ENCODE measurements at regions not wholly inside any gene's neighbourhood (a gene's known extent, or its start where the extent isn't known, plus 50 kb on each side); places are given as distances from the start of the nearest gene placed in this dataset.

- ChIA-PET CTCF (interaction anchor here (1.0 kb wide), 1 partner anchor 14 kb away, joined by 3 read pairs; no protein-coding TSS in a partner anchor), POLR2A (no interaction called here)
- TF ChIP-seq SP1 (IDR thresholded peaks at IDR 0.05) (no peak), TARDBP (IDR thresholded peaks at IDR 0.05) (no peak), FOXA1 (IDR thresholded peaks at IDR 0.05) (no peak), PKNOX1 (IDR thresholded peaks at IDR 0.05) (no peak), HDGF (IDR thresholded peaks at IDR 0.05; ENCODE audit: borderline replicate concordance) (no peak)
- DNase-seq (ENCODE audit: extremely low spot score) = no peak
Measured at GRCh38 chr7:16359216-16359615, 62.1 kb downstream of the CRPPA start.

- no peak for TF ChIP-seq ARNT (IDR thresholded peaks at IDR 0.05)
- TF ChIP-seq ELF4 (IDR thresholded peaks at IDR 0.05) = no peak
- TF ChIP-seq FOXK2 (IDR thresholded peaks at IDR 0.05) = no peak
- TF ChIP-seq ZNF384 (IDR thresholded peaks at IDR 0.05) = no peak
- no peak for TF ChIP-seq LEF1 (IDR thresholded peaks at IDR 0.05; ENCODE audit: borderline replicate concordance)
- no peak for DNase-seq (ENCODE audit: extremely low spot score)
- POLR2A ChIA-PET = no interaction called here
Measured at GRCh38 chr7:16357921-16358320, 63.4 kb downstream of the CRPPA start.

GRCh38 chr7:16357474-16357873 is 63.9 kb downstream of the CRPPA start:
- DNase-seq (ENCODE audit: extremely low spot score) = no peak
- CTCF ChIA-PET = no interaction called here
- POLR2A ChIA-PET = no interaction called here
- no peak for TF ChIP-seq HDGF (IDR thresholded peaks at IDR 0.05; ENCODE audit: borderline replicate concordance)
- TF ChIP-seq BHLHE40 (IDR thresholded peaks at IDR 0.05; ENCODE audit: borderline replicate concordance) = no peak
- TF ChIP-seq LEF1 (IDR thresholded peaks at IDR 0.05; ENCODE audit: borderline replicate concordance) = no peak
- no peak for TF ChIP-seq SP1 (IDR thresholded peaks at IDR 0.05)
- TF ChIP-seq FOXA1 (IDR thresholded peaks at IDR 0.05) = no peak
- TF ChIP-seq FOXM1 (IDR thresholded peaks at IDR 0.05; ENCODE audit: borderline replicate concordance) = no peak
- TF ChIP-seq ZNF384 (IDR thresholded peaks at IDR 0.05) = no peak
- no peak for TF ChIP-seq ARNT (IDR thresholded peaks at IDR 0.05)
- no peak for TF ChIP-seq ELF4 (IDR thresholded peaks at IDR 0.05)

More at GRCh38 chr7:16357921-16358320, 63.4 kb downstream of the CRPPA start:
- CTCF ChIA-PET = no interaction called here

GRCh38 chr7:16356301-16356958 is 64.9 kb downstream of the CRPPA start:
- no peak for TF ChIP-seq ZNF384 (IDR thresholded peaks at IDR 0.05)
- no peak for TF ChIP-seq FOXM1 (IDR thresholded peaks at IDR 0.05; ENCODE audit: borderline replicate concordance)
- TF ChIP-seq FOXA1 (IDR thresholded peaks at IDR 0.05) = no peak
- TF ChIP-seq SP1 (IDR thresholded peaks at IDR 0.05) = no peak
- no peak for TF ChIP-seq TARDBP (IDR thresholded peaks at IDR 0.05)
- no peak for TF ChIP-seq L3MBTL2 (conservative IDR thresholded peaks at IDR 0.05)
- TF ChIP-seq ELF4 (IDR thresholded peaks at IDR 0.05) = no peak
- TF ChIP-seq SUZ12 (IDR thresholded peaks at IDR 0.05) = no peak
- no peak for TF ChIP-seq PKNOX1 (IDR thresholded peaks at IDR 0.05)
- TF ChIP-seq HDGF (IDR thresholded peaks at IDR 0.05; ENCODE audit: borderline replicate concordance) = no peak
- no peak for TF ChIP-seq CTBP1 (IDR thresholded peaks at IDR 0.05; ENCODE audit: borderline replicate concordance)
- no peak for TF ChIP-seq LEF1 (IDR thresholded peaks at IDR 0.05; ENCODE audit: borderline replicate concordance)
- no peak for TF ChIP-seq FOXK2 (IDR thresholded peaks at IDR 0.05)
- TF ChIP-seq NFRKB (IDR thresholded peaks at IDR 0.05) = no peak
- DNase-seq (ENCODE audit: extremely low spot score) = no peak
- ChIA-PET CTCF (no interaction called here), POLR2A (no interaction called here)

GRCh38 chr7:16354573-16354972 is 66.8 kb downstream of the CRPPA start:
- CTCF ChIA-PET = no interaction called here

GRCh38 chr7:16353226-16353625 is 68.1 kb downstream of the CRPPA start:
- ChIA-PET CTCF (no interaction called here), POLR2A (no interaction called here)
- DNase-seq (ENCODE audit: extremely low spot score) = no peak
- TF ChIP-seq PKNOX1 (IDR thresholded peaks at IDR 0.05) (no peak), FOXK2 (IDR thresholded peaks at IDR 0.05) (no peak), FOXA1 (IDR thresholded peaks at IDR 0.05) (no peak), TARDBP (IDR thresholded peaks at IDR 0.05) (no peak), NFRKB (IDR thresholded peaks at IDR 0.05) (no peak), ELF4 (IDR thresholded peaks at IDR 0.05) (no peak), FOXM1 (IDR thresholded peaks at IDR 0.05; ENCODE audit: borderline replicate concordance) (no peak), ARNT (IDR thresholded peaks at IDR 0.05) (no peak), HDGF (IDR thresholded peaks at IDR 0.05; ENCODE audit: borderline replicate concordance) (no peak), BHLHE40 (IDR thresholded peaks at IDR 0.05; ENCODE audit: borderline replicate concordance) (no peak), LEF1 (IDR thresholded peaks at IDR 0.05; ENCODE audit: borderline replicate concordance) (no peak), L3MBTL2 (conservative IDR thresholded peaks at IDR 0.05) (no peak), SP1 (IDR thresholded peaks at IDR 0.05) (no peak), ZNF384 (IDR thresholded peaks at IDR 0.05) (no peak)

More at GRCh38 chr7:16354573-16354972, 66.8 kb downstream of the CRPPA start:
- no peak for DNase-seq (ENCODE audit: extremely low spot score)
- TF ChIP-seq CTBP1 (IDR thresholded peaks at IDR 0.05; ENCODE audit: borderline replicate concordance) (no peak), TARDBP (IDR thresholded peaks at IDR 0.05) (no peak), HDGF (IDR thresholded peaks at IDR 0.05; ENCODE audit: borderline replicate concordance) (no peak), ZNF384 (IDR thresholded peaks at IDR 0.05) (no peak), FOXM1 (IDR thresholded peaks at IDR 0.05; ENCODE audit: borderline replicate concordance) (no peak), SP1 (IDR thresholded peaks at IDR 0.05) (no peak)
- POLR2A ChIA-PET = no interaction called here

GRCh38 chr7:16350634-16351033 is 70.7 kb downstream of the CRPPA start:
- TF ChIP-seq SP1 (IDR thresholded peaks at IDR 0.05) (no peak), LEF1 (IDR thresholded peaks at IDR 0.05; ENCODE audit: borderline replicate concordance) (no peak), ARNT (IDR thresholded peaks at IDR 0.05) (no peak), TARDBP (IDR thresholded peaks at IDR 0.05) (no peak), L3MBTL2 (conservative IDR thresholded peaks at IDR 0.05) (no peak)
- no peak for DNase-seq (ENCODE audit: extremely low spot score)
- ChIA-PET POLR2A (no interaction called here), CTCF (no interaction called here)
